ENCODE measurements at regions not wholly inside any gene's neighbourhood (a gene's known extent, or its start where the extent isn't known, plus 50 kb on each side); places are given as distances from the start of the nearest gene placed in this dataset.
A peak's percentile ranks its signal among the peaks of the same experiment; 100 is the strongest.

DNA sequence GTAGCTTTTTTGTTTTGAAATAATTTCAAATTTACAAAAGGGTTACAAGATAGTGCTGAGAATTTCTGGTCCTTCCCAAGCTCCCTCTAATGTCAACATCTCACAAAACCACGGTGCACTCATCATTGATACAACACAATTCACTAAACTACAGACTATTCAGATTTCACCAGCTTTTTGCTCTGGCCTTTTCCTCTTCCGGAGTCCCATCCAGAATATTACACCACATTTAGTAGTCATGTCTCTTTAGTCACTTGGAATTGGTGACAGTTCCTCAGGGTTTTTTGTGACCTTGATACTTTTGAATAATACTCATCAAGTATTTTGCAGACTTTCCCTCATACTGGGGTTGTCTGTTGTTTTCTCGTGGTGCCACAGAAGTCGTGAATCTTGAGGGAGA, 484.0 kb downstream of the GADD45G start:
- Histone ChIP-seq H3K36me3 (ENCODE audit: control insufficient read depth in 2 of 2, insufficient read depth in 2 of 2, low read length in 2 of 2) (no peaks in the 10 kb centered on the region), H3K27ac (ENCODE audit: low read depth in 2 of 2, low read length in 2 of 2) (no peak overlapping the region), H3K4me3 (ENCODE audit: low read length in 2 of 2) (no peak overlapping the region), H3K27me3 (ENCODE audit: control insufficient read depth in 2 of 2, insufficient read depth in 2 of 2, low read length in 2 of 2) (no peaks in the 10 kb centered on the region), H3K9ac (ENCODE audit: low read depth in 1 of 2, low read length in 2 of 2) (no peak overlapping the region), H3K9me3 (ENCODE audit: control insufficient read depth in 2 of 2, low read length in 2 of 2) (no peaks in the 10 kb centered on the region), H3K4me1 (ENCODE audit: control insufficient read depth in 2 of 2, insufficient read depth in 2 of 2, low read length in 2 of 2) (peaks cover 0 to 13% of the 10 kb centered on the region in 2 donors)

DNA sequence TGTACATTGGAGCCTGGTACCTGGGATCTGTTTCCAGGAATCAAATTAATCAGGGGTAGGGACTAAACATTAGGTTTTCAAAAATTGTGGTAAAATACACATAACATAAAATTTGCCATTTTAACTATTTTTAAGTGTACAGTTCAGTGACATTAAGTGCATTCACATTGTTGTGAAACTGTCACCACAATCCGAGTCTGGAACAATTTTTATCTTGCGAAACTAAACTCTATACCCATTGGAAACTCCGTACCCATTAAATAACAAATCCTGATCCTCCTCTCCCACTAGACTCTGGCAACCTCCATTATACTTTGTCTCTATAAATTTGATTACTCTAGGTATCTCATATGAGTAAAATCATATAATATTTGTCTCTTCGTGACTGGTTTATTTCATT, 486.2 kb downstream of the GADD45G start:
- Histone ChIP-seq H3K27me3 (ENCODE audit: control insufficient read depth in 2 of 2, insufficient read depth in 2 of 2, low read length in 2 of 2) (no peaks in the 10 kb centered on the region), H3K27ac (ENCODE audit: low read depth in 2 of 2, low read length in 2 of 2) (no peak overlapping the region), H3K4me1 (ENCODE audit: control insufficient read depth in 2 of 2, insufficient read depth in 2 of 2, low read length in 2 of 2) (peaks cover 0 to 7% of the 10 kb centered on the region in 2 donors), H3K9ac (ENCODE audit: low read depth in 1 of 2, low read length in 2 of 2) (no peak overlapping the region), H3K4me3 (ENCODE audit: low read length in 2 of 2) (no peak overlapping the region), H3K9me3 (ENCODE audit: control insufficient read depth in 2 of 2, low read length in 2 of 2) (no peaks in the 10 kb centered on the region), H3K36me3 (ENCODE audit: control insufficient read depth in 2 of 2, insufficient read depth in 2 of 2, low read length in 2 of 2) (no peaks in the 10 kb centered on the region)

DNA sequence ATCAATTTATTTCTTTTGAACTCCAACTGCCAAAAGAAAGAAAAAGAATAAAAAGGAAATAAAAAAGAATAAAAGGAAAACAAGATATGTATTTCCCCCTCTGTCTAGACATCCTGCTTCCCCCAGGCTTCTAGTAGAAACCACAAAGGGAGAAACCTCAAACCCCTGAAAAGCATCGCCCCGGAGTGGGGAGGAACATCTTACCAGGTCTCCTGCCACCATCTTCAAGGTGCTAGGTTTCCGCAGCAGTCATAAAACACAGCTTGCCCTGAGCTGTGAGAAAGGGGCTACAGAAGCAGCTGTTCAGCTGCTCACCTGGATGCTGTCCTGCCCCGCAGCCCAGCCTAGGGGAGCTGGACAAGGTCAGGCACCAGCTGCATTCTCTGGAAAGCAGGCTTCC, 487.7 kb downstream of the GADD45G start:
- Histone ChIP-seq H3K9ac (ENCODE audit: low read depth in 1 of 2, low read length in 2 of 2) (no peak overlapping the region), H3K9me3 (ENCODE audit: control insufficient read depth in 2 of 2, low read length in 2 of 2) (no peaks in the 10 kb centered on the region), H3K4me1 (ENCODE audit: control insufficient read depth in 2 of 2, insufficient read depth in 2 of 2, low read length in 2 of 2) (no peaks in the 10 kb centered on the region), H3K36me3 (ENCODE audit: control insufficient read depth in 2 of 2, insufficient read depth in 2 of 2, low read length in 2 of 2) (no peaks in the 10 kb centered on the region), H3K27me3 (ENCODE audit: control insufficient read depth in 2 of 2, insufficient read depth in 2 of 2, low read length in 2 of 2) (no peaks in the 10 kb centered on the region), H3K4me3 (ENCODE audit: low read length in 2 of 2) (no peak overlapping the region), H3K27ac (ENCODE audit: low read depth in 2 of 2, low read length in 2 of 2) (no peak overlapping the region)

DNA sequence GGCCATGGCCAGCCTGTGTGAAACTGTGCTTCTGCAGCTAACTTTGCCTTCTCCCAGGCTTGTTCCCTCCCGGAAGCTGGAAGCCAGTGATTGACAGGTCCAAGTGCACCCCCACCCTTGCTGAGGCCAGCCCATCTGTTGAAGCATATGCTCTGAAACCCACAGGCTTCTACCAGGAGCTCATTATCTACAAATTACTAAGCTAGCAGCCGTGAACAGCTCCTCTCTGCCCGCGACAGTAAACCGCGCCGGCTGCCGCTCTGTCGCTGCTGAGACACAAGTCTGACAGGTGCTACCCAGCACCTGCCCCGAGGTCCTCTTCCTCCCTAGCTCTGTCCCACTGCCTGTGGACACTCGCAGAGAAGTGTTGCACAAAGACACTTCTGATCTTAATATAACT, 490.9 kb downstream of the GADD45G start:
- H3K4me3 ChIP-seq (ENCODE audit: low read length in 2 of 2): no peak overlapping the region
- no peaks in the 10 kb centered on the region for H3K4me1 ChIP-seq (ENCODE audit: control insufficient read depth in 2 of 2, insufficient read depth in 2 of 2, low read length in 2 of 2)
- no peaks in the 10 kb centered on the region for H3K27me3 ChIP-seq (ENCODE audit: control insufficient read depth in 2 of 2, insufficient read depth in 2 of 2, low read length in 2 of 2)
- peak overlapping the region in 1 of 2 donors; percentile 40 for H3K9ac ChIP-seq (ENCODE audit: low read depth in 1 of 2, low read length in 2 of 2)
- no peaks in the 10 kb centered on the region for H3K36me3 ChIP-seq (ENCODE audit: control insufficient read depth in 2 of 2, insufficient read depth in 2 of 2, low read length in 2 of 2)
- no peaks in the 10 kb centered on the region for H3K9me3 ChIP-seq (ENCODE audit: control insufficient read depth in 2 of 2, low read length in 2 of 2)
- H3K27ac ChIP-seq (ENCODE audit: low read depth in 2 of 2, low read length in 2 of 2): no peak overlapping the region

DNA sequence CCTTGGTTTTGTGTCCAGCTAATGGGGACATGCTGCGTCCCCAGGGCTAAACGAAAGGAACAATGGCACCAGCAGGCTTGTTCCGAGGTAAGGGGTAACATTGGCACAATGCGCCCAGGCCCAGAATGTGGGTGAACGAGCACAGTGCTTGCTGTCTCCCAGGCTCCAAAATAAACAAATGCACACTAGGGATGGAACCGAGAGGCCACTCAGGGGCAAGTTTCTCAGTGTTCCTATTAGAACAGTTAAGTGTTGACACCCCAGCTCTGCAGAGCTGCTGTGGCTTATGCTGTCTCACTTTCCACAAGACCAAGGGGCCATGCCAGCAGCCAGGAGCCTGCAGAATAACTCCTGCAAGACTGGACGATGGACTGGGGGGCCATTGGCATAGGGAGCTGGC, 492.4 kb downstream of the GADD45G start:
- Histone ChIP-seq H3K4me3 (ENCODE audit: low read length in 2 of 2) (no peak overlapping the region), H3K27me3 (ENCODE audit: control insufficient read depth in 2 of 2, insufficient read depth in 2 of 2, low read length in 2 of 2) (no peaks in the 10 kb centered on the region), H3K9me3 (ENCODE audit: control insufficient read depth in 2 of 2, low read length in 2 of 2) (no peaks in the 10 kb centered on the region), H3K36me3 (ENCODE audit: control insufficient read depth in 2 of 2, insufficient read depth in 2 of 2, low read length in 2 of 2) (no peaks in the 10 kb centered on the region), H3K9ac (ENCODE audit: low read depth in 1 of 2, low read length in 2 of 2) (no peak overlapping the region), H3K27ac (ENCODE audit: low read depth in 2 of 2, low read length in 2 of 2) (no peak overlapping the region), H3K4me1 (ENCODE audit: control insufficient read depth in 2 of 2, insufficient read depth in 2 of 2, low read length in 2 of 2) (peaks cover 0 to 3% of the 10 kb centered on the region in 2 donors)

DNA sequence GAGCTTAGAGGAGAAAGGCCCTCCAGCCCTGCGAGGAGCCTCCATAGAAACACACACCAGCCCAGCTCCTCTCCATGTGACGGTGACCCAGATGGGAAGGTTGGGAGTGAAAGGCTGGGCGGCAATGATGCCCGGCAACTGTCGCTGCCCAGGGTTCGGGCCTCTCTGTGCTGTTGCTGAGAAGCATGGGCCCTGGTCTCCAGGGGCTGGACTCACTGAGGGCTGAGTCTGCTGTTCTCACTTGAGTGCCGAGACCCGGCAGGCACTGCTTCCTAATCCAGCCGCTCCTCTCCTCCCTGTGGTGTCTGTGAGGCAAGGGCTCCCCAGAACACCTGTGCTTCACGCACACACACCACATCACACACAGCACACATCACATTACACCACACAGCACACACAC, 493.6 kb downstream of the GADD45G start:
- H3K27me3 ChIP-seq (ENCODE audit: control insufficient read depth in 2 of 2, insufficient read depth in 2 of 2, low read length in 2 of 2): no peaks in the 10 kb centered on the region
- H3K9ac ChIP-seq (ENCODE audit: low read depth in 1 of 2, low read length in 2 of 2): no peak overlapping the region
- H3K36me3 ChIP-seq (ENCODE audit: control insufficient read depth in 2 of 2, insufficient read depth in 2 of 2, low read length in 2 of 2): no peaks in the 10 kb centered on the region
- H3K27ac ChIP-seq (ENCODE audit: low read depth in 2 of 2, low read length in 2 of 2): no peak overlapping the region
- H3K9me3 ChIP-seq (ENCODE audit: control insufficient read depth in 2 of 2, low read length in 2 of 2): no peaks in the 10 kb centered on the region
- H3K4me3 ChIP-seq (ENCODE audit: low read length in 2 of 2): no peak overlapping the region
- peaks cover 0 to 3% of the 10 kb centered on the region in 2 donors for H3K4me1 ChIP-seq (ENCODE audit: control insufficient read depth in 2 of 2, insufficient read depth in 2 of 2, low read length in 2 of 2)

DNA sequence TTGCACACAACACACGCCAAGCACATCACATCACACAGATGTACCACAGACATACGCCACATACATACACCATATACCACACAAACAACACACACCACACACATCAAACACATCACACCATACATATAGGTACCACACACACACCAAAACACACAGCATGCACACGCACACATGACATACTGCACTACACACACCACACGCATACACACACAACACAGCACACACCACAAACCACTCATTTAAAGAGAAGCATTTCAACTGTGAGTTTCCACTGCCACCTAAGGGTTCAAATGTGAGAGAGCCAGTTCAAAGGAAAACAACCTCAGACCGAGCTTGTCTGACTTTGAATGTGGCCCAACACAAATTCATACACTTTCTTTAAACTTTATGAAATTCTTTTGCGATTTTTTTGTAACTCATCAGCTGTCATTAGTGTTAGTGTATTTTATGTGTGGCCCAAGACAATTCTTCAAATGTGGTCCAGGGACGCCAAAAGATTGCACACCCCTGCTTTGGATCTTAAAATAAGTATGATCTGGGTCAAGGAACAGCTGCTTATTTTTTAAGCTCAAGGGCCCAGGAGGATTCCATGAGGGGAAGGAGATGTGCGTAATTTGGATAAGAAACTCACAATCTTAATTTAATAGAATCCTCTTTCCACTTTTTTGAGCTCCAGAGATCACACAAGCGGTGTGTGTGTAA, 494.6 kb downstream of the GADD45G start:
- H3K4me1 ChIP-seq (ENCODE audit: control insufficient read depth in 2 of 2, insufficient read depth in 2 of 2, low read length in 2 of 2): peaks cover 0 to 3% of the 10 kb centered on the region in 2 donors
- H3K4me3 ChIP-seq (ENCODE audit: low read length in 2 of 2): no peak overlapping the region
- no peaks in the 10 kb centered on the region for H3K36me3 ChIP-seq (ENCODE audit: control insufficient read depth in 2 of 2, insufficient read depth in 2 of 2, low read length in 2 of 2)
- H3K9ac ChIP-seq (ENCODE audit: low read depth in 1 of 2, low read length in 2 of 2): no peak overlapping the region
- no peaks in the 10 kb centered on the region for H3K9me3 ChIP-seq (ENCODE audit: control insufficient read depth in 2 of 2, low read length in 2 of 2)
- H3K27ac ChIP-seq (ENCODE audit: low read depth in 2 of 2, low read length in 2 of 2): no peak overlapping the region
- no peaks in the 10 kb centered on the region for H3K27me3 ChIP-seq (ENCODE audit: control insufficient read depth in 2 of 2, insufficient read depth in 2 of 2, low read length in 2 of 2)

DNA sequence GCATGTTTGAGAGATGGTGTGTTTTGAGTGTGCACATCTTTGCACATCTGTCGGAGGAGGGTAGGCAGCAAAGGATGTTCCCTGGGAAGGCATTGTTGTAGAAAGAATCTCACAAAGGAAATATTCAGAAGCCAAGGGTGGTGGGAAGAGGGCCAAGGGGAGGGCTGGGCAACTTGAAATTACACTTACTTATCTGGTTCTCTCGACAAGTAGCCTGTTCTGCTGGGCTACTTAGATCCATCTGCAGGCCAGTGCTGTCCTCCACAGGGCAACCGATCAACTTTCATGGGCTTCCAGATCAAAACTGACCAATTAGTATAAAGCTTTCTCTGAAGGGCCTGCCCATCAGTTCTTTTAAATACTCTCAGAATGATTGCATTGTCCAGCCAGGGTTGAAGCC, 495.2 kb downstream of the GADD45G start:
- H3K9ac ChIP-seq (ENCODE audit: low read depth in 1 of 2, low read length in 2 of 2): no peak overlapping the region
- no peaks in the 10 kb centered on the region for H3K36me3 ChIP-seq (ENCODE audit: control insufficient read depth in 2 of 2, insufficient read depth in 2 of 2, low read length in 2 of 2)
- no peak overlapping the region for H3K4me3 ChIP-seq (ENCODE audit: low read length in 2 of 2)
- H3K9me3 ChIP-seq (ENCODE audit: control insufficient read depth in 2 of 2, low read length in 2 of 2): no peaks in the 10 kb centered on the region
- H3K27me3 ChIP-seq (ENCODE audit: control insufficient read depth in 2 of 2, insufficient read depth in 2 of 2, low read length in 2 of 2): no peaks in the 10 kb centered on the region
- peaks cover 0 to 3% of the 10 kb centered on the region in 2 donors for H3K4me1 ChIP-seq (ENCODE audit: control insufficient read depth in 2 of 2, insufficient read depth in 2 of 2, low read length in 2 of 2)
- no peak overlapping the region for H3K27ac ChIP-seq (ENCODE audit: low read depth in 2 of 2, low read length in 2 of 2)

DNA sequence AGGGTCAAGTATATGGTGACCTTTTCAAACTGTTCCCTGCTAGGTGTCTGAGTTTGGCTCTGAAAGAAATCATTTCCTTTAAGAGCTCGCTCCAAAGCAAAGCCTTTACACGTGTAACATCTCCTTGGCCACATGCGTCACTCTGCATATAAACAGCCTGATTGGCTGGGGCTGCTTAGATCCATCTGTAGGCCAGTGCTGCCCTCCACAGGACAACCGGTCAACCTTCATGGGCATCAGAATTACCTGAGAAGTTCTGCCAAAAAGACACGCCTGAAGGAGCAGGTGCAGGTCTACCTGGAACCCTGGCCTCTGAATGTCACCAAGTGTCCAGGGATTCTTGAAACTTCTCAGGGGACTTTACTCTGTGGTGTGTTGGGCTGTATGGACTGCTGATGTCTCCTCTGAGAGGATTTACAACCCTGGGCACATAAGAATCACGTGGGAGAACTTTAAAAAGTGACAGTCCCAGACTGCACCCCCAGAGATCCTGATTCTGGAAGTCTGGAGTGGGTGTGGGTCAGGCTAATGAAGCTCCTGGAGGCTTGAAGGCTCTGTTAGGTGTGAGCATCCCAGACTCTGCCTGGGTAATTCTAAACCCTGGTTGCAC, 497.6 kb downstream of the GADD45G start:
- H3K4me3 ChIP-seq (ENCODE audit: low read length in 2 of 2): no peak overlapping the region
- H3K9me3 ChIP-seq (ENCODE audit: control insufficient read depth in 2 of 2, low read length in 2 of 2): no peaks in the 10 kb centered on the region
- H3K9ac ChIP-seq (ENCODE audit: low read depth in 1 of 2, low read length in 2 of 2): no peak overlapping the region
- no peaks in the 10 kb centered on the region for H3K27me3 ChIP-seq (ENCODE audit: control insufficient read depth in 2 of 2, insufficient read depth in 2 of 2, low read length in 2 of 2)
- H3K27ac ChIP-seq (ENCODE audit: low read depth in 2 of 2, low read length in 2 of 2): no peak overlapping the region
- no peaks in the 10 kb centered on the region for H3K36me3 ChIP-seq (ENCODE audit: control insufficient read depth in 2 of 2, insufficient read depth in 2 of 2, low read length in 2 of 2)
- H3K4me1 ChIP-seq (ENCODE audit: control insufficient read depth in 2 of 2, insufficient read depth in 2 of 2, low read length in 2 of 2): peaks cover 0 to 3% of the 10 kb centered on the region in 2 donors

DNA sequence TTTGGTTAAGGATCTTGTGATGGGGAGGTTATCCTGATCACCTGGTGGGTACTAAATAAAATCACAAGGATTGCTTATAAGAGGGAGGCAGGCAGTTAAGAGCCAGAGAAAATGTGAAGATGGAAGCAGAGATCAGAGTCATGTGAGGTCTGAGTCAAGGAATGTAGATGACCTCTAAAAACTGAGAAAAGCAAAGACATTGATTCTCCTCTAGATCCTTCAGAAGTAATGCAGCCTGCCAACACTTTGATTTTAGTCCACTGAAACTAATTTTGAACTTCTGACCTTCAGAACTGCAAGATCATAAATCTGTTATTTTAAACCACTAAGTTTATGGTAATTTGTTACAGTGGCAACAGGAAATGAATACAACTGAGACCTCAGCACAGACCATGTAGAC, 499.0 kb downstream of the GADD45G start:
- peaks cover 0 to 3% of the 10 kb centered on the region in 2 donors for H3K4me1 ChIP-seq (ENCODE audit: control insufficient read depth in 2 of 2, insufficient read depth in 2 of 2, low read length in 2 of 2)
- H3K9me3 ChIP-seq (ENCODE audit: control insufficient read depth in 2 of 2, low read length in 2 of 2): no peaks in the 10 kb centered on the region
- H3K27ac ChIP-seq (ENCODE audit: low read depth in 2 of 2, low read length in 2 of 2): no peak overlapping the region
- H3K9ac ChIP-seq (ENCODE audit: low read depth in 1 of 2, low read length in 2 of 2): no peak overlapping the region
- no peak overlapping the region for H3K4me3 ChIP-seq (ENCODE audit: low read length in 2 of 2)
- H3K36me3 ChIP-seq (ENCODE audit: control insufficient read depth in 2 of 2, insufficient read depth in 2 of 2, low read length in 2 of 2): no peaks in the 10 kb centered on the region
- H3K27me3 ChIP-seq (ENCODE audit: control insufficient read depth in 2 of 2, insufficient read depth in 2 of 2, low read length in 2 of 2): no peaks in the 10 kb centered on the region

All from mucosa of rectum (tissue), 2 donors.